Left renal cortex interstitium (tissue), 4 donors: ENCODE measurements at regions not wholly inside any gene's neighbourhood (a gene's known extent, or its start where the extent isn't known, plus 50 kb on each side); places are given as distances from the start of the nearest gene placed in this dataset.

Source experiments
- DNase-seq, 4 donors: peaks; one replicate each; pipeline ENCODE4 v3.0.0-alpha.2; 2013; ENCODE audit warnings: low read depth in 4 of 4, low spot score in 2 of 4, missing footprints in 1 of 4

DNA sequence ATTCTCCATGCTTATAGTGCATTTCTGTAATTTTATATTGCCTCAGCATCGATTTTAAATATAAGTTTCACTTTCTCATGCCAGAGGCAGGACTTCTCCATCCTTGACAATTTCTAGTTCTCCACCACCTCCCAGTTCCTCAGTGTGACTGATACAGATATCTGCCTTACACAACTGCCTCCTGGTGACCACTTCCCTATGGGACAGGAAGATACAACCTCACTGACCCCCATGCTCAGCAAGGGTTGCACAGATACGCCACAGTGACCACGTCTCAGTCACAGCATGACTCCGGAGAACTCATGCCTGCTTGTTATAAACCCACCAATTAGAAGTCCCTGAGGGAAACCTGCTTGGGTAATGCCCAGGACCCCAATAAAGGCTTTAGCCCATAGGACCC, 284.0 kb upstream of the MC4R start:
- DNase-seq = no peak

DNA sequence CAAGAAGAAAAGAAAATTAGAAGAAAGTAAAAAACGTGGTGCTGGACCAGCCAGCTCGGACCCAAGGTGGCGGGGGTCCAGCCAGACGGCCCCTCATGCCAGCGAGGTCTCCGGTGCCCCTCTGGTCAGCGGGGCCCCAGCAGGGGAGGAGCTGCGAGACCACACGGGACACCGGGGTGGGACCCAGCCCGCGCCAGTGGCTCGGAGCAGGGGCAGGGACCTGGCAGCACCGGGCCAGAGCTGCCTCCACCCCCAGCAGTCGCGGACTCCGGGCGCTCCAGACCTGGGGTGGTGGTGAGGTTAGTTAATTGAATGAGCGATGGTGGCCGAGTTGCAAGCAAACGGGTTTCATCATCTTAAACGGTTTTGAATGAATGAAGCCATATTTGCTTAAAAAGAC, 289.9 kb upstream of the MC4R start:
- no peak for DNase-seq

DNA sequence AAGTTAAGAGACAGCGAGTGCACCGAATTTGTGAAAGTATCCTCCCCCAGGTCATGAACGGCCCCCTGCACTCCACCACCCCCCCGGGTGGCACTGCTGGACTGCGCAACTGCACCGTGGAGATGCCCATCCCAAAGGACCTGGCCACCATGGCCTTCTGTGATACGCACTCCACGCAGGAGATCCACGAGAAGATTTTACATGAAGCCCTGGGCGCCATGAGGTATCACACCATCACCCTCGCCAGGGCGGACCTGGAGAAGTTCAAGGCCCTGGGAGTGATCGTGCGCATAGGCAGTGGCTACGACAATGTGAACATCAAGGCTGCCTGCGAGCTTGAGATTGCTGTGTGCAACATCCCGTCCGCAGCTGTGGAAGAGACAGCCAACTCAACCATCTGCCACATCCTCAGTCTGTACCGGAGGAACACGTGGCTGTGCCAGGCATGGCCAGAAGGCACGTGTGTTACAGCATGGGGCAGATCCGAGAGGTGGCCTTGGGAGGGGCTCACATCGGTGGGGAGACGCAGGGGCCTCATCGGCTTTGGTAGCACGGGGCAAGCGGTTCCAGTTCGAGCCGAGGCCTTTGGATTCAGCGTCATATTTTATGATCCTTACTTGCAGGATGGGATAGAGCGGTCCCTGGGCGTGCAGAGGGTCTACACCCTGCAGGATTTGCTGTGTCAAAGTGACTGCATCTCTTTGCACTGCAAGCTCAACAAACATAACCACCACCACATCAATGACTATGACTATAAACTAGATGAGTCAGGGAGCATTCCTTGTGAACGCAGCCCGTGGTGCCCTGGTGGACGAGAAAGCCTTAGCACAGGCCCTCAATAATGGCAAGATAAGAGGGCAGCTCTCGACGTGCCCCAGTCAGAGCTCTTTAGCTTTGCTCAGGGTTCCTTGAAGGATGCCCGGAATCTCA, 290.8 kb upstream of the MC4R start:
- DNase-seq = no peak

DNA sequence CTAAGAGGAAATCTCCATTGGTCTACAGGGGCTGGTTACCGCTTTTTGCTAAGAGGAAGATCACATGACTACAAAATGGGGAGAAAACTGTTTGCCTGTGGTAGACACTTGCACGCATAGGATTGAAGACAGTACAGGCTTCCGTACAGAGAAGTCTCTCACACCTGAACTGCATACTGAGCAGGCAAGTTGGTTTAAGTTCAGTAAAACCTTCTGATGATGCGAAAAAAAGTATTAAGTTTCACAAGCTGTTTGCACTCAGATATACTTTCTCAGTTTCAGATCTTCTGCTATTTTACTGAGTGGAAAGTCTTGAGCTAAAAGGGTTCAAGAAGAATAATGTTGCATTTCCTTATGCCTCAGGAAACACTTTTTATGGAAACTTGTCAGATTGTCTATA, 292.2 kb upstream of the MC4R start:
- DNase-seq = no peak

DNA sequence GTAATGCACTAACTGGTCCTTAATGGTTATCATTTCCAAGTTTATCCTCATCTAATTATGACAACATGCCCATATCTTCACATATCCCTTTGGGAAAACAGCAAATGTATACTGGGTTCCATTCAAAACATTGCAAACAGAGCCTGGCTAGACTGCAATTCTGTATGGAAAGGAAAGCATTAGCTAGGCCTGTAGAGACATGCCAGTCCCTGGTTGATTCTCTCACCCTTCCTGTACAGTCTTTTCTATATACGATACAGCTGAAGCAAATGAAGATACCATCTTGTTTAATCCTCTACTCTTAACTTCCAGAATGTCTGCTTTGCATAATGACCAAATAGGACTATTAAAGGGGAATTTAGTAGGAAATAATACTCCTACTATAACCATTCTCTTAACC, 294.4 kb upstream of the MC4R start:
- DNase-seq = no peak

DNA sequence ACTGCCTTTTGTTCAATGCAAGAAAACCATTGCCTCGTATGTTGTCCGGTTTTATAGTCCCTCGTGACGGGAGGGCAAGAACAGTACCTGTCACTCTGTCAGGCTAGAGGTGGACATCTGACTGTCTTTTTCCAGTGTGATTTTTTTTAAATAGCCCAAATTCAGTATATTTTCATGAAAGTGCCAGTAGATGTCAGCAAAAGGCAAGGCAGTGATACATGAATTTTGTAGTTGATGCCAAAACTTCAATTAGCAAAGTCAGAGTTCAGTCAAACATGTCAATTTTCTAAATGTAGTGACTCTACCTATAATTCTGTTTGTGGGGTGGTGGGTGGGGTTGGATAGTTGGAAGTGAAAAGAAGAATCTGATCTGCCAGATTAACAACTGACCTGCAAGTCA, 296.0 kb upstream of the MC4R start:
- no peak for DNase-seq

DNA sequence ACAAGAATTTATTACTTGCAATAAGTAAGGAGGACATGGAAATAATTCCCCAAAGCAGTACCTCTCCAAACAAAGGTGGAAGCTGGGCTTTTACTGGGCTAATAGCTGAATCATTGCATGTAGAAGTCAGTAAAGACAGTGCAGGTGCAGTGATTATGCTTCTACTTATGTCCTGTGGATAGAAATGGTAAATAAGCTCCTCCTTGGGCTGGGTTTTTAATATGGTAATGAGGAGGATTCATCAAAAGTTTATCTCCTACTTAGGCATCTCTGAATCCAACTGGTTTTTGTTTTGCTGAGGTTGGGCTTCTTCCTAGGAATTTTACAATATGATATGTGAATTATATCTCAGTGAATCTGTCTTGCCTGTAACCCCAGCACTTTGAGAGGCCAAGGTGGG, 297.4 kb upstream of the MC4R start:
- no peak for DNase-seq

DNA sequence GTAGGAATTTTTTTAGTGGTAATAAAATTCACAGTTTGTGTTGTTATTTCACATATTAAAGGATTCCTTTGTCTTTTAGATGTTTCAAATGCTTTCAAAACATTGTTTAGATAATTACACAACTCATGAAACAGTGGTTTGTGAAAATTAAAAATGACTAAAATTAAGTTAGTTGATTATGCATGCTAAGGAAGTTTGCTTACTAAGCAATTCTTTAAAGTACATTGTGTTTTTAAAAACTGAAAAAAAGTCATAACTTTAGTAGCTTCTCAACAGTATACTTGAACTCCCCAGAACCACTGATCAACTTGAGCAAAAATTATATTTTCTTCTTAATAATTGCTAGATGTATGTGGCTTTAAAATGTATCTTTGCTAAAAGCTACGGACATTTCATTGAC, 298.4 kb upstream of the MC4R start:
- no peak for DNase-seq

DNA sequence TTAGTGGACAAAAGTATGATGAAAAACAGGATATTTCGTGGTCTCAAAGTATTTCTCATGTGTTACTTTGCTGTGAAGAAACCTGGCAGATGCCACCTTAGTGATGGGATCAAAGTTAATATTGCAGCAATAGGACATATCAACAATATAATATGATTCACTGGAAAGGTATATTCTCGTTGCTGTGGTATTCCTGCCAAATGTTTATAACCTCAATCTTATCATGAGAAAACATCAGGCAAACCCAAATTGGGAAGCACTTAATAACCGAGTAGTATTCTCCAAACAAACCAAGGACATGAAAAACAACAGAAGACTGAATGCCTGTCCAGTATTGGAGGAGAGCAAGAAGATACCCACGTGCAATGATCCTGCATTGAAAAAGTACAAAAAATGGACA, 302.6 kb upstream of the MC4R start:
- DNase-seq = no peak

DNA sequence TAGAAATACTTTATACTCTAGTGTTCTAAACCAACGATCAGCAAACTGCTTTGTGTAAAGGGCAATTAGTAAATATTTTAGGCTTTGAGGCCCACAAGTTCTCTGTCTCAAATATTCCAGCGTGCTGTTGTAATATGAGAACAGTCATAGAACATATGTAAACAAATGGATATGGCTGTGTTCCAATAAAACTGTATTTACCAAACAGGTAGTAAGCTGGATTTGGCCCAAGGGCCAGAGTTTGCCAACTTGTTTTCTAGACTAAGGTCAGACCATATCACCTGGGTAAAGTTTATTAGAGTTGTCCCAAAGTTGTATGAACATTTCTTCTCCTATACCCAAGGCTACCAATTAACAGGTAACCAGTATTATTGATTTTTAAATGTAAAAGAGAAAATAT, 303.2 kb upstream of the MC4R start:
- DNase-seq = no peak

DNA sequence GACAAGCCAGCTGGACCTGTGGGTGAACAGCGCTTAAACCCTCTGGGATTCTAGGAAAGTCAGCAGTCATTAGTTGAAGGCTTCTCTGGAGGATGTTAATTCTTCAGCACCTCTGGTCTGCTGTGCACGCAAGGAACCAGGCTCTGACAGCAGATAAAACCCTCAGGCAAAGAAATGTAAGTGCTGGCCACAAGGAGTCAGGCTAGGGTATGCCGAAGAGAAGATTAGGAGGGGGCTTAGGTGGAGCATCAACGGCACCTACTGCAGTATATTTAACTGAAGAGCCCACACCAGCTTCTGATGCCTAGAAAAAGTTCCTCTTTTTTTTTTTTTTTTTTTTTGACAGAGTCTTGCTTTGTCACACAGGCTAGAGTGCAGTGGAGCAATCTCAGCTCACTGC, 304.2 kb upstream of the MC4R start:
- DNase-seq = no peak

DNA sequence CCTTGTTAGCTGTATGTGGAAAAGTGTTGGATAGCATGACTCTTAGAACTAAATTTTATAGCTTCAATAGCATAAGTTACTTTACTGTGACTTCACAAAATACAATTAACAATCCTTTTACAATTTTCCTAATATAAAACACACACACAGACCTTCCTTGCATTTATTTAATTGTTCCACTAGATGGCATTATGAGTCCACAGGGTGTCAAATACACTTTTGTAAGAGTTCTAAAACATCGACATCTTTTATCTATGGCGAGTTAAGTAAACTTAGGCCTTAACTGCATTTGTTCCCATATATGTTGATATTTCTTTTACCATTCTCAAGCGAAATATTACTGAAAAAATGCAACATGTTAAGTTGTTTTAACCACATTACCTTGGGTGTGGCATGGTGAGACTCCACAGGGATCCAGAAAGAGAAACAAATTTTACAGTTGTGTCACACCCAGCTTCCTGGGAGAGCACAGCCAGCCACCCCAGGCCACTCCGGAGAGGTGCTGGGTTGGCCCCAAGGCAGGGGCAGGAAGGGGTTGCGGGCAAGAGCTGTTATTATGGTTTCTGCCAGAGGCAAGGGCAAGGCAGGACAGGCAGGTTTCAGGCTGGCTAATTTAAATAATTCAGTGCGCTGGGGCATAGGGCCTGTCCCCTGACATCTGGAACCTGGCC, 312.4 kb upstream of the MC4R start:
- peak in 1 of 4 donors; percentile 21 for DNase-seq

DNA sequence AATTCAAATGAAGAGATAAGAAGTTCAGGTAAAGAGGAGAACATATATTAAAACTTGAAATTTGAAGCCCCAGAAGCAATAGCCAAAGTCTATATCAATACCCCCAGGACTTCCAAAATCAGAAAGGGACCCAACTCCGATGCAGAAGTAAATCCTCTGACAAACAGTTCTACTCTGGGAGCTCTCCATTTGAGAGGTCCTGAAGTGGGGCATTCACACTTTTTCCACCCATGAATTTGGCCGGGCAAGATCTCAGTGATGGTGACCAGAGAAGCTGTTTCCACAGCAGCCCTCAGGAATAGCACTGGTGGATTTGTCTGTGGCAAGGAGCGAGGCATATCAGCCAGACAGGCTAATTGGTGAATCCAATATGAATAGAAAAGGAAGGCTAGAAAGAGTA, 313.6 kb upstream of the MC4R start:
- no peak for DNase-seq

DNA sequence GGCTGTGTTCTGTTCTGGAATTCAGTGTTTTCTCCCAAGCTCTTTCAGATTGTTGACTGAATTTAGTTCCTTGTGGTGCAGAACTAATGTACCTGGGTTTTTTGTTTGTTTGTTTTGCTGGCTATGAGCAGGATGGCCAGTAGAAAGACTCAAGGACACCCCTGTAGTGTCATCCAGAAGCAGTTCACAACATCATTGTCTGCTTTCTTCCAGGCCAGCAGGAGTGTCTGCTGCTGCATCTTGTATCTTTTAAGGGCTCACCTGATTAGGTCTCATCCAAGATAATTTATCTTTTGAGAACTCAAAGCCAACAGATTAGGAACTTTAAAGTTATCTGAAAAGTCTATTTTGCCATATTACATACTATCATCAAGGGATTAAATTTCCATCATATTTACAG, 318.5 kb upstream of the MC4R start:
- DNase-seq = no peak

DNA sequence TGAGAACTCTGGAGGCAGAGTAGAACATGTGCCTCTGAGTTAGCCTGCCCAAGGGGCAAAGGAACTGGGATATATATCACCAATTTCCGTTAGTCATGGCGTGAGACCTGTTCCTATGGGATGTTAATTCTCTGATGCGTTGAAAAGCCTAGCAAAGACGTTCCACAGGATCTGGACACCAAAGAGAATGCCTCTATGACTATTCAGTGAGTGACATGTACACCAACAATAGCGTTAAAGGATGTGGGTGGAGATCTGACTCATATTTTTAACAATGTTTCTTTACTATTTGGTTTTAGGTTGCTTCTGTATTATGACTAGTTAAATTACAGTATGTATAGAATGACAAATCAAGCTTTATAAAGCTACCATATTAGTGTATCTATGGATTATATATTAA, 320.9 kb upstream of the MC4R start:
- no peak for DNase-seq

DNA sequence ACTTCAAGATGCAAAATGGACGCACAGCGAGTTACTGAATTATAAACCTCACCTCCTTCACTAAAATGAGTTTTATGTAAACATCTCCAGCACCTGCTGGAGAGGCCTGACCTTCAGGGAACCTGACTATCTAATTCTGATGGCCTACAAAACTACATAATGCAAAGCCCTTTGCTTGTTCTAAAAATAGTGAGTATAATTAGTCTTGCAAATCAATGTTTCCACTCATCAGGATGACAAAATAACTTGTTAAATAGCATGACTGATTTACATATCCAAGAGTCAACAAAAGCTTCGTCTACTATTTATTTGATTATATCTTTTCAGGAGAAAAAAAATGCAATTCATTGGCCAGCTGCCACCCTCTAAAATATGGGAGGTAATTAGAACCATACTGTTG, 326.3 kb upstream of the MC4R start:
- DNase-seq = no peak

DNA sequence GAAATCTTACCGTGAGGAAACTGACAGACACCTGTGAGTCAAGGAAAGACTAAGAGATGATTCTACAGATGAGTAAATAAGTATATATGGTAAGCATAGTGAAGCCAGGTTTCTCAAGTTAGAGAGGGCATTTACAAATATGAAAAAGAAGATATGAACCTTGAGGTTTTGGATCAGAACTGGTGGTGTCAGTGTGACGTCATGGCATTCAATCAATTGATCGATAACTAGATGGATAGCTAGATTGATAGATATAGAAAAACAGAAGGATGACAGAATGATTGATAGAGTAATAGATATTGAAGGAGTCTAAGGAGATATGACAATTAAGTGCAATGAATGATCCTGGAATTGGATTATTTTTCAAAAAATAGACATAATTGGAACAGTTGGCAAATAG, 350.2 kb upstream of the MC4R start:
- DNase-seq = no peak

DNA sequence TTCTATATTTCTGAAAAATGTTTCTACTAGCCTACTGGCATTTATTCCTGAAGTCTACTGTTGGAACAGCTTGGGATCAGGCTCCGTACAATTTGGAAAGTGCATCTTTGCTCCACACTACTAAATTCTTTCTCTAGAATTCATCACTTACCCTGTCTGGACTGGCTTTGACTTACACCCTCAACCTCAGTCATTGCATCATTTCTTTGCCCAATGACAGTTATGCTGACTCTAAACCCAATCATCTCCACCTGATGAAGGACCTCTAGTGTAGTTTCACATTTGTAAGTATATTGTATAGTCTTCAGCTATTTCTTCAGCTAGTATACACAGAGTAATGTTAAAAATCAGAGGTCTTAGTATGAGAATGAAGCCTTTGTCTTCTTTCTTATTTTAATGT, 359.6 kb upstream of the MC4R start:
- no peak for DNase-seq

DNA sequence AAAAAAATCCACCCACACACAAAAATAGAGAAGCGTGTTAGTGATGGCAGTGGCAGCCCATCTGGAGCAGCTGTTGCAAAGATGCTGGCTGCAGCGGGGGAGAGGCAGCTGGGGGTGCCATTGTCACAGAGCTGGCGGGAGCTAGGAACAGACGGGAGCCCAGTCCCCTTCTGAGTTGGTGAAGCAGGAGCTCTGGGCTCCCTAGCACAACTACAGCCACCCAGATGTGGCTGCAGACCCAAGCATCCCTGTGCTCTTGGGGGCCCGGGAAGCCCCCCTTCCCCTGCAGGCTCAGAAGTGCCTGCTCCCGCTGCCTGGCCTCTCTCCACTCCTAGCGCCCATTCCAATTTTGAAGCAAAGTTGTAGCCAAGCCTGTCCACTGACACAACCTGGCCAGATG, 366.6 kb upstream of the MC4R start:
- no peak for DNase-seq

DNA sequence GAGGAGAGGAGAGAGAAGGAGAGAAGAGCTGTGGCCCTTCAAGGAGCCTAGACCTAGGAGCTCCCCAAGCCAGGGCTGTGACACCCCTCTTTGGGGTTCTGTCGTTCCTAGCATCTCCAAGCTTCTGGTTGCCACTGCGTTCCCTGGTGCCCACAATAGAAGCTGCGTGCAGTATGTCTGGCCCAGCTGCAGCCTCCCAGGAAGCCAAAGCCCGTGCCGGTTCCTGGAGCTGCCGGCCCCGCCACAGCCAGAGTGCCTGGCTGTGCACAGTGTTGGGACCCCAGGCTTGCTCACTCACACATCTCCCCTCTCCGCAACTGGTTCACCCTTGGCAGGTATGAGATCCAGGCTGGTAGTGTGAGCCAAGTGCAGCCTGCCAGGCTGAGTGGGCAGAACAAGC, 367.7 kb upstream of the MC4R start:
- DNase-seq = no peak

DNA sequence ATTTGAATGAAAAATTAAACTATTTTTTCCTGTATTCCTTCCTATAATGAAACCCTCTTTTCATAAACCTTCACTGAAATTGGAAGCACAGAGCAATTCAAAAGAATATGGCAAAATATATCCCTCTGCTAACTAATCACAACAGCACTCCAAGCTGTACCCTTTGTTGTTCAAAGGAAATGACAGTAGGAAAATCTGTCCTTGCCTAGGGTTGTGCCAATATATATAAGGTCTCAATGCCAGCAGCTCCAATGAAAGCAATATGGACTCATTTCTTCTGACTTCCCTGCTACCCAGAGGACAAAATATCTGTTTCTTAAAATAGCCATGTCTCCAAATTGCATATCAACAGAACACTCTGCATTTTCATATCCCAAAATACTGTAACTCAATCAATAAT, 373.9 kb upstream of the MC4R start:
- DNase-seq = no peak

DNA sequence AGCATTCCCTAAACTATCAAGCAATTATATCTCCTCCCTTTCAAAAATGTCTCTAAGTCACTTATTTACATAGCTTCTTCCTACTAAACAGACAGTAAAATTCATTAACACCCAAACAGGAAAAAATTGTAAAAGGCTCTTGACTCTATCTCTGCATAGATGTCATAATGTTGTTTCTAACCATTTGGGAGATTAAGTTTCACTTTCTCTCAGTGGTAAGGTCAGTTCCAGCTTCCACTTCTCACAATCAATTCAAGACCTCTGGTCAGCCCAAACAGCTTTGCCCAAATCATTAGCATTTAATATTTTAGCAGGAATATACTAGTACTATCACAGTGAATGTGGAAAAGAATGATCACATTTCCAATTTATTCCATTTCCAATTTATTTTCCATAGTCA, 374.3 kb upstream of the MC4R start:
- no peak for DNase-seq
